ENCODE measurements at regions not wholly inside any gene's neighbourhood (a gene's known extent, or its start where the extent isn't known, plus 50 kb on each side); places are given as distances from the start of the nearest gene placed in this dataset.
"Not testable (repeated sequence)": the region's sequence is repeated elsewhere in the genome, so short reads cannot be mapped to it uniquely, and the experiment has no call there.

GRCh38 chr11:82056450-82056849 is 677.2 kb downstream of the FAM181B start:
- no peak for DNase-seq (ENCODE audit: low read depth in 2 of 2)

GRCh38 chr11:82049199-82049598 is 684.5 kb downstream of the FAM181B start:
- DNase-seq (ENCODE audit: low read depth in 2 of 2) = no peak

- DNase-seq (ENCODE audit: low read depth in 2 of 2) = no peak
Measured at GRCh38 chr11:82047200-82047599, 686.5 kb downstream of the FAM181B start.

GRCh38 chr11:82046778-82047177 is 686.9 kb downstream of the FAM181B start:
- DNase-seq (ENCODE audit: low read depth in 2 of 2) = no peak

GRCh38 chr11:82045748-82046457 is 687.8 kb downstream of the FAM181B start:
- no peak for DNase-seq (ENCODE audit: low read depth in 2 of 2)

- DNase-seq (ENCODE audit: low read depth in 2 of 2) = no peak
Measured at GRCh38 chr11:82043316-82043715, 690.3 kb downstream of the FAM181B start.

GRCh38 chr11:82041764-82042163 is 691.9 kb downstream of the FAM181B start:
- DNase-seq (ENCODE audit: low read depth in 2 of 2) = no peak

GRCh38 chr11:82038154-82038553 is 695.5 kb downstream of the FAM181B start:
- DNase-seq (ENCODE audit: low read depth in 2 of 2) = no peak

GRCh38 chr11:82034527-82034926 is 699.1 kb downstream of the FAM181B start:
- DNase-seq (ENCODE audit: low read depth in 2 of 2) = no peak

- DNase-seq (ENCODE audit: low read depth in 2 of 2) = not testable (repeated sequence)
Measured at GRCh38 chr11:82027335-82027734, 706.3 kb downstream of the FAM181B start.

GRCh38 chr11:82024760-82025159 is 708.9 kb downstream of the FAM181B start:
- DNase-seq (ENCODE audit: low read depth in 2 of 2) = no peak

GRCh38 chr11:82012276-82012675 is 721.4 kb downstream of the FAM181B start:
- no peak for DNase-seq (ENCODE audit: low read depth in 2 of 2)

- no peak for DNase-seq (ENCODE audit: low read depth in 2 of 2)
Measured at GRCh38 chr11:82009133-82009532, 724.5 kb downstream of the FAM181B start.

- DNase-seq (ENCODE audit: low read depth in 2 of 2) = no peak
Measured at GRCh38 chr11:82007521-82007920, 726.1 kb downstream of the FAM181B start.

GRCh38 chr11:82004537-82005213 is 729.0 kb downstream of the FAM181B start:
- DNase-seq (ENCODE audit: low read depth in 2 of 2) = no peak

GRCh38 chr11:82003671-82004515 is 729.8 kb downstream of the FAM181B start:
- DNase-seq (ENCODE audit: low read depth in 2 of 2) = no peak

GRCh38 chr11:82003024-82003423 is 730.6 kb downstream of the FAM181B start:
- DNase-seq (ENCODE audit: low read depth in 2 of 2) = no peak

GRCh38 chr11:81995889-81996288 is 737.8 kb downstream of the FAM181B start:
- DNase-seq (ENCODE audit: low read depth in 2 of 2) = no peak

GRCh38 chr11:81993755-81994154 is 739.9 kb downstream of the FAM181B start:
- DNase-seq (ENCODE audit: low read depth in 2 of 2) = no peak

GRCh38 chr11:81990659-81991443 is 742.8 kb downstream of the FAM181B start:
- DNase-seq (ENCODE audit: low read depth in 2 of 2) = no peak

- DNase-seq (ENCODE audit: low read depth in 2 of 2) = no peak
Measured at GRCh38 chr11:81989093-81989492, 744.6 kb downstream of the FAM181B start.
